DMS53 (cell line): ENCODE measurements at regions not wholly inside any gene's neighbourhood (a gene's known extent, or its start where the extent isn't known, plus 50 kb on each side); places are given as distances from the start of the nearest gene placed in this dataset.
"Not testable (repeated sequence)": the region's sequence is repeated elsewhere in the genome, so short reads cannot be mapped to it uniquely, and the experiment has no call there.

Experiments used
- DNase-seq: peaks from one replicate; lab custom pipeline; 2025; lab: John Stamatoyannopoulos, UW

DNA sequence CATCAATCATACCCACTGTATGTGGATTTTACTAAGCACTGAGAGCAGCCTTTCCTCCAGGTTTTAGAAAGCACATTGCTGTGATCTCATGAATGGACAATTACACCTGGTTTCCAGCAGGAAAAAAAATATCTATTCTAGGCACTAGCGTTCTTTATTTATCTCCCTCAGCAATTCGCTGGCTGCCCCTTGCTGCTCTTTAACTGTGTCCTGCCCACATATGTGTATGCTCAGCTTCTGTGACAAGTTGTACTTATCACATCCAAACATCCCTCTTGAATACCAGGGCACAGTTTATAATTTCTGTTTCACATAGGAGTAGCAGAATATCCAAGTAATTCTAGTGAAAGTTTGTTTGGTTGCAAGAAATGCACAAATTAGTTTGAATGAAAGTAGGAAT, 146.8 kb downstream of the USP46 start:
- no peak for DNase-seq

DNA sequence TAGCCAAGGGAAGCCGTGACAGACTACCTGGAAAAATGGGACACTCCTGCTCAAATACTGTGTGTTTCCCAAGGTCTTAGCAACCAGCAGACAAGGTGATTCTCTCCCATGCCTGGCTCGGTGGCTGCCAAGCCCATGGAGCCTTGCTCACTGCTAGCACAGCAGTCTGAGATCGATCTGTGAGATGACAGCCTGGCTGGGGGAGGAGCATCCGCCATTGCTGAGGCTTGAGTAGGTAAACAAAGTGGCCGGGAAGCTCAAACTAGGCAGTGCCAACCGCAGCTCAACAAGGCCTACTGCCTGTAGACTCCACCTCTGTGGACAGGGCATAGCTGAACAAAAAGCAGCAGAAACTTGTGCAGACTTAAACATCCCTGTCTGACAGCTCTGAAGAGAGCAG, 137.0 kb downstream of the USP46 start:
- not testable (repeated sequence) for DNase-seq

DNA sequence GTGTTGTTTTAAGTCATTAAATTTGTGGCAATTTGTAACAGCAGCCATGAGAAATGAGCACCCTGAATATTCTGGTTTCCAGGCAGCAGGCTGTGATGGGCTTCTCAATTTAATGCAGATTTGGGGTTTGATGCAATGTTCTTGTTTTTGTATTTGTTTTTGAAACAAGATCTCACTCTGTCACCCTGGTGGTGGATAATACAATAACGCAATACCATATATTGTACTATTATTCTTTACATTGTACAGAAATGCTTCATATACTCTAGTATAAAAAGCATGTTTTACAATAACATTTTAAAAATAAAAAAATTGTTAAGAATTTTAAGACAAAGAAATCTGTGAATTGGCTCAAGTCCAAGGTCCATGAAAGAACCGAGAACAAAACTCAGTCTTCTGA, 129.1 kb downstream of the USP46 start:
- DNase-seq: no peak

DNA sequence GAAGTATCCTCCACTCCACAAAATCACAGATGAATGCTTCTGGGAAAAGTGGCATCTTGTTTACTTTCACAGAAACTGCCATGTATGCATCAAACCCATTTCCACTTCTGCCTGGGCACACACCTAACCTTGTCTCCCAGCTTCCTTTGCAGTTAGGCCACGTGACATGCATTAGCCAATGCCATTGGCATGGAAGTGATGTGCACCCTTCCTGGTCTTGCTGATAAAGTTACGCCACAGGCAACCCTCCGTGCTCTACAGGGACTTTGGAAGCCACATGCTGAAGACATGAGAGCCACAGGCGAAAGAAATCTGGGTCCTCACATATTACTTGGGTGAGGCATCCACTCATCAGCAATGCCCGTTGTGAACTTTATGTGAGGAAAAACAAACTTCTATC, 123.3 kb downstream of the USP46 start:
- DNase-seq: no peak
